WTC11 (cell line): ENCODE measurements at regions not wholly inside any gene's neighbourhood (a gene's known extent, or its start where the extent isn't known, plus 50 kb on each side); places are given as distances from the start of the nearest gene placed in this dataset.

Experiments used
- ESRRA ChIP-seq: sonication (generic); formaldehyde crosslinking; IDR thresholded peaks from 2 replicates; pipeline ENCODE4 v1.8.1; 2022; ENCODE audit warnings: mild to moderate bottlenecking, missing genetic modification reagents, borderline replicate concordance
- FOXK1 ChIP-seq: sonication (generic); formaldehyde crosslinking; IDR thresholded peaks from 2 replicates; pipeline ENCODE4 v1.8.0; 2022; ENCODE audit warnings: mild to moderate bottlenecking, moderate library complexity, missing genetic modification reagents
- IRF2 ChIP-seq: sonication (generic); formaldehyde crosslinking; IDR thresholded peaks from 2 replicates; pipeline ENCODE4 v1.8.0; 2022; ENCODE audit warnings: low read depth, missing genetic modification reagents, borderline replicate concordance
- JUN ChIP-seq: sonication (generic); formaldehyde crosslinking; IDR thresholded peaks from 2 replicates; pipeline ENCODE4 v1.8.0; 2023; ENCODE audit warnings: mild to moderate bottlenecking, missing genetic modification reagents
- MAX ChIP-seq: sonication (generic); formaldehyde crosslinking; IDR thresholded peaks from 2 replicates; pipeline ENCODE4 v1.8.0; 2022; ENCODE audit warnings: mild to moderate bottlenecking, missing genetic modification reagents
- NR1H2 ChIP-seq: sonication (generic); formaldehyde crosslinking; IDR thresholded peaks from 2 replicates; pipeline ENCODE4 v1.9.0; 2021; ENCODE audit warnings: mild to moderate bottlenecking, moderate library complexity, missing genetic modification reagents
- PRDM15 ChIP-seq: sonication (generic); formaldehyde crosslinking; IDR thresholded peaks from 2 replicates; pipeline ENCODE4 v1.8.0; 2022; ENCODE audit warnings: missing genetic modification reagents
- SMAD3 ChIP-seq: sonication (generic); formaldehyde crosslinking; IDR thresholded peaks from 2 replicates; pipeline ENCODE4 v1.8.0; 2022; ENCODE audit warnings: missing genetic modification reagents, mild to moderate bottlenecking, borderline replicate concordance
- USF1 ChIP-seq: sonication (generic); formaldehyde crosslinking; IDR thresholded peaks from 2 replicates; pipeline ENCODE4 v1.8.0; 2022; ENCODE audit warnings: mild to moderate bottlenecking, missing genetic modification reagents
- USF2 ChIP-seq: sonication (generic); formaldehyde crosslinking; IDR thresholded peaks from 2 replicates; pipeline ENCODE4 v1.8.1; 2023; ENCODE audit warnings: mild to moderate bottlenecking, missing genetic modification reagents, moderate library complexity
- ZNF263 ChIP-seq: sonication (generic); formaldehyde crosslinking; IDR thresholded peaks from 2 replicates; pipeline ENCODE4 v1.8.1; 2022; ENCODE audit warnings: low read depth, mild to moderate bottlenecking, moderate library complexity, missing genetic modification reagents
- TF ChIP-seq, protein P1 (sequence below): fragments of 200-600 bp; IDR thresholded peaks from 2 replicates; pipeline ENCODE4 v1.8.0; 2022; ENCODE audit warnings: antibody characterized with exemption
- TF ChIP-seq, protein P2 (sequence below): sonication (generic); formaldehyde crosslinking; conservative IDR thresholded peaks from 2 replicates; pipeline ENCODE4 v1.8.1; 2022; ENCODE audit warnings: mild to moderate bottlenecking, missing genetic modification reagents

GRCh38 chr12:39125566-39125965 is 220.2 kb upstream of the CPNE8 start:
- TF ChIP-seq, protein P1, sequence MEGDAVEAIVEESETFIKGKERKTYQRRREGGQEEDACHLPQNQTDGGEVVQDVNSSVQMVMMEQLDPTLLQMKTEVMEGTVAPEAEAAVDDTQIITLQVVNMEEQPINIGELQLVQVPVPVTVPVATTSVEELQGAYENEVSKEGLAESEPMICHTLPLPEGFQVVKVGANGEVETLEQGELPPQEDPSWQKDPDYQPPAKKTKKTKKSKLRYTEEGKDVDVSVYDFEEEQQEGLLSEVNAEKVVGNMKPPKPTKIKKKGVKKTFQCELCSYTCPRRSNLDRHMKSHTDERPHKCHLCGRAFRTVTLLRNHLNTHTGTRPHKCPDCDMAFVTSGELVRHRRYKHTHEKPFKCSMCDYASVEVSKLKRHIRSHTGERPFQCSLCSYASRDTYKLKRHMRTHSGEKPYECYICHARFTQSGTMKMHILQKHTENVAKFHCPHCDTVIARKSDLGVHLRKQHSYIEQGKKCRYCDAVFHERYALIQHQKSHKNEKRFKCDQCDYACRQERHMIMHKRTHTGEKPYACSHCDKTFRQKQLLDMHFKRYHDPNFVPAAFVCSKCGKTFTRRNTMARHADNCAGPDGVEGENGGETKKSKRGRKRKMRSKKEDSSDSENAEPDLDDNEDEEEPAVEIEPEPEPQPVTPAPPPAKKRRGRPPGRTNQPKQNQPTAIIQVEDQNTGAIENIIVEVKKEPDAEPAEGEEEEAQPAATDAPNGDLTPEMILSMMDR, result no peak
- TF ChIP-seq USF2 (CRISPR knock-in tag) (no peak), IRF2 (CRISPR knock-in tag) (no peak), NR1H2 (CRISPR knock-in tag) (no peak), JUN (CRISPR knock-in tag) (no peak), USF1 (CRISPR knock-in tag) (no peak), ESRRA (CRISPR knock-in tag) (no peak), SMAD3 (CRISPR knock-in tag) (no peak), PRDM15 (CRISPR knock-in tag) (no peak), FOXK1 (CRISPR knock-in tag) (no peak), MAX (CRISPR knock-in tag) (no peak), ZNF263 (CRISPR knock-in tag) (no peak)
- TF ChIP-seq, protein P2, sequence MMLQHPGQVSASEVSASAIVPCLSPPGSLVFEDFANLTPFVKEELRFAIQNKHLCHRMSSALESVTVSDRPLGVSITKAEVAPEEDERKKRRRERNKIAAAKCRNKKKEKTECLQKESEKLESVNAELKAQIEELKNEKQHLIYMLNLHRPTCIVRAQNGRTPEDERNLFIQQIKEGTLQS (CRISPR knock-in tag), result no peak
